ENCODE measurements at regions not wholly inside any gene's neighbourhood (a gene's known extent, or its start where the extent isn't known, plus 50 kb on each side); places are given as distances from the start of the nearest gene placed in this dataset. TPM values are rescaled to one million over a fixed set of nuclear protein-coding genes. Genes with fewer than 3 reads are reported as not detected.

GRCh38 chr16:86458149-86458777 is 52.1 kb upstream of the FOXF1 start:
- H4K91ac ChIP-seq (ENCODE audit: low read depth, low read length, poor library complexity): no peak overlapping the region
- no peak overlapping the region for H2BK120ac ChIP-seq (ENCODE audit: low read depth, low read length)
- H3K27ac ChIP-seq (replicated peaks; ENCODE audit: low read length): no peak overlapping the region
- H3K9me3 ChIP-seq (replicated peaks in 1 of 2; ENCODE audit: control insufficient read depth in 2 of 2, insufficient read depth in 1 of 2, low read depth in 1 of 2, low read length in 2 of 2): no peaks in the 10 kb centered on the region
- H2BK15ac ChIP-seq (ENCODE audit: low read length): no peak overlapping the region
- peaks cover 0 to 32% (median 0%) of the 10 kb centered on the region in 3 experiments for H3K27me3 ChIP-seq (ENCODE audit: control insufficient read depth in 3 of 3, insufficient read depth in 3 of 3, low read depth in 1 of 3, low read length in 3 of 3)
- no peak overlapping the region for H2AK5ac ChIP-seq (ENCODE audit: low read depth, low read length)
- no peak overlapping the region for H4K8ac ChIP-seq (ENCODE audit: low read depth, low read length)
- no peak overlapping the region for H3K4ac ChIP-seq (ENCODE audit: low read length)
- WGBS, 2 donors (ENCODE audit: extremely low coverage in 2 of 2, insufficient read length in 2 of 2, insufficient replicate concordance in 1 of 2): no CpG with 5 or more reads among the region's 7 CpGs
- no peak overlapping the region for H2AFZ ChIP-seq (ENCODE audit: low read length)
- H3K4me2 ChIP-seq (ENCODE audit: insufficient read depth, low read length, poor library complexity, severe bottlenecking): no peak overlapping the region
- H3K9ac ChIP-seq (ENCODE audit: low read depth, low read length, poor library complexity): no peak overlapping the region
- no peaks in the 10 kb centered on the region for H3K4me1 ChIP-seq (ENCODE audit: control insufficient read depth in 2 of 2, insufficient read depth in 1 of 2, low read depth in 1 of 2, low read length in 2 of 2)
- no peak overlapping the region for H3K14ac ChIP-seq (ENCODE audit: low read length)
- H2BK5ac ChIP-seq (ENCODE audit: low read length): no peak overlapping the region
- H3K4me3 ChIP-seq (ENCODE audit: low read length in 2 of 2): no peak overlapping the region
- H3K36me3 ChIP-seq (replicated peaks in 1 of 2; ENCODE audit: control insufficient read depth in 2 of 2, insufficient read depth in 2 of 2, low read length in 2 of 2): no peaks in the 10 kb centered on the region
- no peaks in the 10 kb centered on the region for H3K79me1 ChIP-seq (ENCODE audit: low read depth, low read length)
- H2BK12ac ChIP-seq (ENCODE audit: low read length): no peak overlapping the region
- H3K23ac ChIP-seq (ENCODE audit: low read depth, low read length, poor library complexity): no peak overlapping the region
- no peak overlapping the region for H3K18ac ChIP-seq (ENCODE audit: low read length)
- no peak for DNase-seq (ENCODE audit: low spot score)

- Histone ChIP-seq H4K91ac (ENCODE audit: low read depth, low read length, poor library complexity) (no peak overlapping the region), H3K18ac (ENCODE audit: low read length) (peak overlapping the region; percentile 29), H3K9ac (ENCODE audit: low read depth, low read length, poor library complexity) (no peak overlapping the region), H3K14ac (ENCODE audit: low read length) (no peak overlapping the region), H2AK5ac (ENCODE audit: low read depth, low read length) (no peak overlapping the region), H3K4me3 (ENCODE audit: low read length in 2 of 2) (no peak overlapping the region), H3K27me3 (ENCODE audit: control insufficient read depth in 3 of 3, insufficient read depth in 3 of 3, low read depth in 1 of 3, low read length in 3 of 3) (peaks cover 0 to 32% (median 0%) of the 10 kb centered on the region in 3 experiments), H2BK120ac (ENCODE audit: low read depth, low read length) (no peak overlapping the region), H2AFZ (ENCODE audit: low read length) (no peak overlapping the region), H2BK5ac (ENCODE audit: low read length) (no peak overlapping the region), H2BK15ac (ENCODE audit: low read length) (no peak overlapping the region), H3K4me2 (ENCODE audit: insufficient read depth, low read length, poor library complexity, severe bottlenecking) (no peak overlapping the region), H4K8ac (ENCODE audit: low read depth, low read length) (no peak overlapping the region), H3K9me3 (replicated peaks in 1 of 2; ENCODE audit: control insufficient read depth in 2 of 2, insufficient read depth in 1 of 2, low read depth in 1 of 2, low read length in 2 of 2) (peaks cover under 1 to 1% of the 10 kb centered on the region in 2 donors), H3K4me1 (ENCODE audit: control insufficient read depth in 2 of 2, insufficient read depth in 1 of 2, low read depth in 1 of 2, low read length in 2 of 2) (no peaks in the 10 kb centered on the region), H3K4ac (ENCODE audit: low read length) (no peak overlapping the region), H3K23ac (ENCODE audit: low read depth, low read length, poor library complexity) (no peak overlapping the region), H3K36me3 (replicated peaks in 1 of 2; ENCODE audit: control insufficient read depth in 2 of 2, insufficient read depth in 2 of 2, low read length in 2 of 2) (no peaks in the 10 kb centered on the region), H2BK12ac (ENCODE audit: low read length) (no peak overlapping the region), H3K27ac (replicated peaks; ENCODE audit: low read length) (no peak overlapping the region), H3K79me1 (ENCODE audit: low read depth, low read length) (no peaks in the 10 kb centered on the region)
- DNase-seq (ENCODE audit: low spot score): no peak
- WGBS, 2 donors (ENCODE audit: extremely low coverage in 2 of 2, insufficient read length in 2 of 2, insufficient replicate concordance in 1 of 2): no CpG with 5 or more reads among the region's 13 CpGs
Observed at GRCh38 chr16:86459266-86459665, 51.1 kb upstream of the FOXF1 start.

Small RNA genes in the stretch of these regions (small RNA-seq; reads per million reads assigned to genes)
- gene RF00019 (ENCODE audit: insufficient read depth): not detected
